ENCODE measurements at regions not wholly inside any gene's neighbourhood (a gene's known extent, or its start where the extent isn't known, plus 50 kb on each side); places are given as distances from the start of the nearest gene placed in this dataset.
"Not testable (repeated sequence)": the region's sequence is repeated elsewhere in the genome, so short reads cannot be mapped to it uniquely, and the experiment has no call there.

DNA sequence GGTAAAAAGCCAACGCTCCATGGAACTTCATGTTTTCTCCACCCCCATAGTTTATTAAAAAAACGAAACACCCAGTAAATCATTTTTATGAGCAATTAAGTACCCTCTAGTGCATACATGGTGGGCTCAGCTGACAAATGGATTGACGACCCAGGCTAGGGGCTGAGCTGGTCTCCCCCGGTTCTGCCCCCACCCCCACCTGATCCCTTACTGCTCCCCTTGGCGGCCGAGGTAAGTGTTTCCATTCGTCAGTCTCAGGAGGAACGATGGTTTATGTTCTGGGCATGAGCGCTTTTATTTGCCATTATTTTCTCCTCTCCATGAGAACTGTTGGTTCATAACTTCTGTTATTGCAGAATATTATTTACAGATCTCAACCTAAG, 233.9 kb upstream of the C1orf174 start:
- Mint-ChIP-seq H3K4me3 (ENCODE audit: low read depth, unreplicated experiment) (no peak overlapping the region), H3K9me3 (ENCODE audit: low read depth, unreplicated experiment) (peaks cover 2% of the 10 kb centered on the region), H3K36me3 (ENCODE audit: insufficient read depth, unreplicated experiment) (no peaks in the 10 kb centered on the region), H3K27ac (ENCODE audit: unreplicated experiment) (no peak overlapping the region), H3K27me3 (ENCODE audit: unreplicated experiment) (no peaks in the 10 kb centered on the region), H3K4me1 (ENCODE audit: low read depth, unreplicated experiment) (no peaks in the 10 kb centered on the region)
- CTCF ChIA-PET, result no interaction called here
- DNase-seq, result no peak
- no TSS peak for BruUV-seq (replicated peaks)
- TF ChIP-seq, protein P1, sequence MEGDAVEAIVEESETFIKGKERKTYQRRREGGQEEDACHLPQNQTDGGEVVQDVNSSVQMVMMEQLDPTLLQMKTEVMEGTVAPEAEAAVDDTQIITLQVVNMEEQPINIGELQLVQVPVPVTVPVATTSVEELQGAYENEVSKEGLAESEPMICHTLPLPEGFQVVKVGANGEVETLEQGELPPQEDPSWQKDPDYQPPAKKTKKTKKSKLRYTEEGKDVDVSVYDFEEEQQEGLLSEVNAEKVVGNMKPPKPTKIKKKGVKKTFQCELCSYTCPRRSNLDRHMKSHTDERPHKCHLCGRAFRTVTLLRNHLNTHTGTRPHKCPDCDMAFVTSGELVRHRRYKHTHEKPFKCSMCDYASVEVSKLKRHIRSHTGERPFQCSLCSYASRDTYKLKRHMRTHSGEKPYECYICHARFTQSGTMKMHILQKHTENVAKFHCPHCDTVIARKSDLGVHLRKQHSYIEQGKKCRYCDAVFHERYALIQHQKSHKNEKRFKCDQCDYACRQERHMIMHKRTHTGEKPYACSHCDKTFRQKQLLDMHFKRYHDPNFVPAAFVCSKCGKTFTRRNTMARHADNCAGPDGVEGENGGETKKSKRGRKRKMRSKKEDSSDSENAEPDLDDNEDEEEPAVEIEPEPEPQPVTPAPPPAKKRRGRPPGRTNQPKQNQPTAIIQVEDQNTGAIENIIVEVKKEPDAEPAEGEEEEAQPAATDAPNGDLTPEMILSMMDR (IDR thresholded peaks at IDR 0.05; ENCODE audit: unreplicated experiment), result no peak
- intact Hi-C loops (cut with micrococcal nuclease; ENCODE audit: unreplicated experiment), result no loop called here

DNA sequence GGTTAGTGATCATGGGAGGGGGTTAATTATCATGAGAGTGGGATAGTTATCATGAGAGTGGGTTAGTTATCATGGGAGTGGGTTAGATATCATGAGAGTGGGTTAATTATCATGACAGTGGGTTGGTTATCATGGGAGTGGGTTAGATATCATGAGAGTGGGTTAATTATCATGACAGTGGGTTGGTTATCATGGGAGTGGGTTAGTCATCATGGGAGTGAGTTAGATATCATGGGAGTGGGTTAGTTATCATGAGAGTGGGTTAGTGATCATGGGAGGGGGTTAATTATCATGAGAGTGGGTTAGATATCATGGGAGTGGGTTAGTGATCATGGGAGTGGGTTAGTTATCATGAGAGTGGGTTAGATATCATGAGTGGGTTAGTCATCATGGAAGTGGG, 235.8 kb upstream of the C1orf174 start:
- H3K4me1 Mint-ChIP-seq (ENCODE audit: low read depth, unreplicated experiment); H3K27ac Mint-ChIP-seq (ENCODE audit: unreplicated experiment); DNase-seq; H3K36me3 Mint-ChIP-seq (ENCODE audit: insufficient read depth, unreplicated experiment); H3K9me3 Mint-ChIP-seq (ENCODE audit: low read depth, unreplicated experiment); intact Hi-C loops (cut with micrococcal nuclease; ENCODE audit: unreplicated experiment); H3K4me3 Mint-ChIP-seq (ENCODE audit: low read depth, unreplicated experiment); H3K27me3 Mint-ChIP-seq (ENCODE audit: unreplicated experiment); CTCF ChIA-PET; BruUV-seq (replicated peaks): not testable (repeated sequence)

DNA sequence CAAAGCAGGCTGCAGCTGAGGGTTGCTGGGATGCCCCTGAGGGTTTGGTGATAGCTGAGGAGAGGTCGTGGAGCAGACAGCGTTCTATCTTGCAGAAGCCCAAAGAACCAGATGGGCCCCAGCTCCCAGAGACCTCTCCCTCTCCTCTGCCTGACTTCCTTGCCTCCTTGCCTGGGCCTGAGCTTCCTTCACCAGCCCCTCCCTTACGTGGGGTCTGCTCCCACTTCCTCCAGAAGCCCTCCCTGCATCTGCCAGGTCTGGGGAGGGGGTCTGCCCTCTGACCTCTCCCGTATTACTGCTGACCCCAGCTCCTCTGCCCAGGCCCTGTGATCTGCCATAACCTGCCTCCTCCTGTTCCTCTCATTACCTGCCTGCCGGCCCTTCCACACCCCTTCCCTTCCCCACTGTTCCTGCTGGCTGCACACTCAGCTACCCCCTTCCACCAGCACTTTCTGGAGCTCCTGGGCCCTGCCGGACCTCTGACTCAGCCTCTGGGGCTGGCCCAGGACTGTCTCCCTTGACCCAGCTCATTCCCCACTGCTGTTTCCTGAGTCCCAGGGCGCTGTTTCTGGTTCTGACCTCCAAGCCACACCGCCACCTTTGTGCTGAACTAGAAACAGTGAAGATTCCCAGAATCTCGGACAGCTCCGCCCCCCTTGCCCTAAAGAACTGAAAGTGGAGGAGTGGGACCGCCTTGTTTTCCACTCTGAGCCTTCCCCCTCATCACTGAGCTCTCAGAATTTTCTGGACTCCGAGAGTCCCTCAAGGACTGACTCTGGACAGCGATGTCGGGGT, 237.7 kb upstream of the C1orf174 start:
- H3K4me1 Mint-ChIP-seq (ENCODE audit: low read depth, unreplicated experiment), result no peaks in the 10 kb centered on the region
- H3K27ac Mint-ChIP-seq (ENCODE audit: unreplicated experiment), result no peak overlapping the region
- no peak for DNase-seq
- BruUV-seq (replicated peaks), result no TSS peak
- TF ChIP-seq, protein P1 (IDR thresholded peaks at IDR 0.05; ENCODE audit: unreplicated experiment), result no peak
- H3K36me3 Mint-ChIP-seq (ENCODE audit: insufficient read depth, unreplicated experiment), result no peaks in the 10 kb centered on the region
- H3K4me3 Mint-ChIP-seq (ENCODE audit: low read depth, unreplicated experiment), result no peak overlapping the region
- no peaks in the 10 kb centered on the region for H3K27me3 Mint-ChIP-seq (ENCODE audit: unreplicated experiment)
- CTCF ChIA-PET, result no interaction called here
- intact Hi-C loops (cut with micrococcal nuclease; ENCODE audit: unreplicated experiment), result no loop called here
- H3K9me3 Mint-ChIP-seq (ENCODE audit: low read depth, unreplicated experiment), result peaks cover 2% of the 10 kb centered on the region

DNA sequence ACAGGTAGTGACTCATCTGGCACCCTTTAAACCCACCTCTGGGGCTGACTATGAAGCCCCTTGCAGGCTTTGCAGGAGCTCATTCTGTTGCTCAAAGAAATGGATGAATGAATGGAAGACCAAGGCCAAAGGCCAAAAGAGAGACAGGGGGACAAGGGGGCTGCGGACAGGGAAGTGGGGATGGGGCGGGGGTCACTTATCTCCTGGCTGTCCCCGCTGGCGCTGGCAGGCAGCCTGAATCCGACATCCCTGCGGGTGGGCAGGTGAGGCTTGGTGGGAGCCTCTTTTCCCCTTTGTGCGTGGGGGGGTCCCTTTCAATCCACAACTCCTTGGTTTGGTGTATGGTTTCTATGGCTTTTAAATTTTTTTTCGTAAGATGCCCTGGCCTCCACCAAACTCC, 239.6 kb upstream of the C1orf174 start:
- no peaks in the 10 kb centered on the region for H3K4me1 Mint-ChIP-seq (ENCODE audit: low read depth, unreplicated experiment)
- no peaks in the 10 kb centered on the region for H3K36me3 Mint-ChIP-seq (ENCODE audit: insufficient read depth, unreplicated experiment)
- DNase-seq, result no peak
- CTCF ChIA-PET, result no interaction called here
- H3K27ac Mint-ChIP-seq (ENCODE audit: unreplicated experiment), result no peak overlapping the region
- TF ChIP-seq, protein P1 (IDR thresholded peaks at IDR 0.05; ENCODE audit: unreplicated experiment), result no peak
- no peaks in the 10 kb centered on the region for H3K27me3 Mint-ChIP-seq (ENCODE audit: unreplicated experiment)
- no TSS peak for BruUV-seq (replicated peaks)
- intact Hi-C loops (cut with micrococcal nuclease; ENCODE audit: unreplicated experiment), result no loop called here
- H3K4me3 Mint-ChIP-seq (ENCODE audit: low read depth, unreplicated experiment), result no peak overlapping the region
- peaks cover 2% of the 10 kb centered on the region for H3K9me3 Mint-ChIP-seq (ENCODE audit: low read depth, unreplicated experiment)

DNA sequence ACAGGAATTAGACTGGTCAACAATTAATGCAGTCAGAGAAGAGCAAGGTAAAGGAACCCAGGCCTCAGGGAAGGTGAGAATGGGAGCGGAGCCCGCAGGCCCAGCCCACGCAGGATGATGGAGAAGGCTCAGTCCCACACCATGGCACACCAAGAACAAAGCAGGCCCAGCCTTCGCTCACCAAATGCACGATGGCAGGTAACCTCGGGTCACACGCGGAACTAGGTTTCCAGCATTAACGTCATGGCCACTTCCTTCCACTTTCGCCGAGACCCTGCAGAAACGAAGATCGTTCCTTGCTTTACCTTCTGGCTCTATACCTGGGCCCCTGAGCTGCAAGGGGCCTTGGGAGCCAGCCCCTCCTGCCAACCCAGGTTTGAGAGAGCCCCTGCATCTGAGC, 240.2 kb upstream of the C1orf174 start:
- DNase-seq, result no peak
- no TSS peak for BruUV-seq (replicated peaks)
- TF ChIP-seq, protein P1 (IDR thresholded peaks at IDR 0.05; ENCODE audit: unreplicated experiment), result no peak
- intact Hi-C loops (cut with micrococcal nuclease; ENCODE audit: unreplicated experiment), result no loop called here
- H3K9me3 Mint-ChIP-seq (ENCODE audit: low read depth, unreplicated experiment), result peaks cover 2% of the 10 kb centered on the region
- no peak overlapping the region for H3K27ac Mint-ChIP-seq (ENCODE audit: unreplicated experiment)
- no peak overlapping the region for H3K4me3 Mint-ChIP-seq (ENCODE audit: low read depth, unreplicated experiment)
- CTCF ChIA-PET, result no interaction called here
- no peaks in the 10 kb centered on the region for H3K27me3 Mint-ChIP-seq (ENCODE audit: unreplicated experiment)
- H3K4me1 Mint-ChIP-seq (ENCODE audit: low read depth, unreplicated experiment), result no peaks in the 10 kb centered on the region
- no peaks in the 10 kb centered on the region for H3K36me3 Mint-ChIP-seq (ENCODE audit: insufficient read depth, unreplicated experiment)
